OCI-LY7 (cell line): ENCODE measurements at regions not wholly inside any gene's neighbourhood (a gene's known extent, or its start where the extent isn't known, plus 50 kb on each side); places are given as distances from the start of the nearest gene placed in this dataset.

Experiments used
- EZH2phosphoT487 ChIP-seq: fragments of 200-600 bp; sonication (generic); IDR thresholded peaks from 2 replicates; pipeline ENCODE4 v1.6.1; 2018; ENCODE audit warnings: low read depth, borderline replicate concordance, mild to moderate bottlenecking, mixed run types, antibody characterized with exemption, low read length, moderate library complexity, mixed read lengths
- TF ChIP-seq, protein P1 (sequence below): fragments of 200-600 bp; sonication (generic); conservative IDR thresholded peaks from 2 replicates; pipeline ENCODE4 v1.5.1; 2014; ENCODE audit warnings: mild to moderate bottlenecking, antibody characterized with exemption, low read length, moderate library complexity, mixed read lengths

DNA sequence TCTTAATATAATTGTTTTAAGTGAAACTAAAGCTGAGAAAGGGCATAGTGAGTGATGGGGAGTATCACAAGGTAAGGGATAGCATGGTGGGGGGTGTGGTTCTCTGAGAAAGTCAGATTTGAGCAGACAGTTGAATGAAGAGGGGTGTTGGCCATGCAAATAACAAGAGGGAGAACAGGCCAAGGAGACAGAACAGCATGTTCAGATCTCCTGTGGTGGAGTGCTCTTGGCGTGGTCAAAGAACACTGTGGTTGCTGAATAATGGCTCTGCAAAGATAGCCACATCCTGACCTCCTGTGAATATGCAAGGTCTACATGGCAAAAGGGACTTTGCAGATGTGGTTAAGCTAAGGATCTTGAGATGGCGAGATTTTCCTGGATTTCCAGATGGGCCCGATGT is 389.2 kb downstream of the TMEM182 start:
- TF ChIP-seq, protein P1, sequence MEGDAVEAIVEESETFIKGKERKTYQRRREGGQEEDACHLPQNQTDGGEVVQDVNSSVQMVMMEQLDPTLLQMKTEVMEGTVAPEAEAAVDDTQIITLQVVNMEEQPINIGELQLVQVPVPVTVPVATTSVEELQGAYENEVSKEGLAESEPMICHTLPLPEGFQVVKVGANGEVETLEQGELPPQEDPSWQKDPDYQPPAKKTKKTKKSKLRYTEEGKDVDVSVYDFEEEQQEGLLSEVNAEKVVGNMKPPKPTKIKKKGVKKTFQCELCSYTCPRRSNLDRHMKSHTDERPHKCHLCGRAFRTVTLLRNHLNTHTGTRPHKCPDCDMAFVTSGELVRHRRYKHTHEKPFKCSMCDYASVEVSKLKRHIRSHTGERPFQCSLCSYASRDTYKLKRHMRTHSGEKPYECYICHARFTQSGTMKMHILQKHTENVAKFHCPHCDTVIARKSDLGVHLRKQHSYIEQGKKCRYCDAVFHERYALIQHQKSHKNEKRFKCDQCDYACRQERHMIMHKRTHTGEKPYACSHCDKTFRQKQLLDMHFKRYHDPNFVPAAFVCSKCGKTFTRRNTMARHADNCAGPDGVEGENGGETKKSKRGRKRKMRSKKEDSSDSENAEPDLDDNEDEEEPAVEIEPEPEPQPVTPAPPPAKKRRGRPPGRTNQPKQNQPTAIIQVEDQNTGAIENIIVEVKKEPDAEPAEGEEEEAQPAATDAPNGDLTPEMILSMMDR: no peak
- TF ChIP-seq EZH2phosphoT487: no peak
